Body of pancreas (tissue), 4 donors: ENCODE measurements at regions not wholly inside any gene's neighbourhood (a gene's known extent, or its start where the extent isn't known, plus 50 kb on each side); places are given as distances from the start of the nearest gene placed in this dataset.

Experiments
- POLR2A ChIP-seq, 3 donors: fragments of 450-650 bp; IDR thresholded peaks; one replicate each; pipeline ENCODE4 v1.6.1; 2016; ENCODE audit warnings: antibody characterized with exemption in 3 of 3, mild to moderate bottlenecking in 2 of 3
- TF ChIP-seq, protein P1 (sequence below), 7 experiments: fragments of 450-650 bp in 4 of 7; fragments of 200-600 bp in 3 of 7; sonication (generic) in 3 of 7; IDR thresholded peaks; one replicate each; pipeline ENCODE4 v1.5.1; 2016 to 2019; ENCODE audit warnings: antibody characterized with exemption in 7 of 7

DNA sequence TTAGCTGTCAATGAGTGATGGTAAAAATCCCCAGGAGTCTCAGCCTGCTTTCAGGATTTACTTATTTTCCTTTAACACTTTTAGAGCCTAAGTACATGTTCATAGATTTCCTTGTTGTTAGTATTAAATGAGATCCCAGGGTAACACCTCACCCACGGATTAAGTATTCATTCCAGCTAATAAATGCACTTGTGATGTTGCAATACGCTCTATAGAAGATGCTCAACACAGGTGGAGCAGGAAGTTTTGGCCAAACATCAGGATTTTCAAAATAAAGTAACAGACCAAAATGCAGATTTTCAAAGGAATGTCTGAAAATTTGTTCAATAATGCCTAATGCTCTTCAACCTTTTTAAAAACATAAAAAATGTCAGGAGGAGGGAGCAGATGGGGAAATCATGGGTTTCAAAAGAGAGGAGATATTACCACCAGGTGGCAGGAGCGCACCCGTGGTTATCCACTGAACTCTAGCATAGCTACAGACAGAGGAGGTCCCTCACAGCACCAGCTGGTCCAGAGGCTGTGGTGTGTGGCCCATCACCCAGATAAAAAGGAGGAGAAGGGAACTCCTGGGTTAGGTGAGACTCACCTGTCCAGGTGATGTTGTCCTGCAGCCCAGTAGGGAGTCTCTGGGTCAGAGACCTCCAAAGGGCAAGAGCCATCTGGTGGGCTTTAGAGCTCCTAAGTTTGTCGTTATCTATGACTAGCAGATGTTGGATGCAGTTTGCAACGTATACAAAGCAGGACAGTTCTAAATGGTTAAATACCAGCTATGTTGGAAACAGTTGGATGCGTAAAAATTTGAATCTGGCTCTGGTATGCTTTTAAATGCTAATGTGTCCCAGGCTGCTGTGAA is 1158.4 kb upstream of the TMEM132C start:
- TF ChIP-seq, protein P1, sequence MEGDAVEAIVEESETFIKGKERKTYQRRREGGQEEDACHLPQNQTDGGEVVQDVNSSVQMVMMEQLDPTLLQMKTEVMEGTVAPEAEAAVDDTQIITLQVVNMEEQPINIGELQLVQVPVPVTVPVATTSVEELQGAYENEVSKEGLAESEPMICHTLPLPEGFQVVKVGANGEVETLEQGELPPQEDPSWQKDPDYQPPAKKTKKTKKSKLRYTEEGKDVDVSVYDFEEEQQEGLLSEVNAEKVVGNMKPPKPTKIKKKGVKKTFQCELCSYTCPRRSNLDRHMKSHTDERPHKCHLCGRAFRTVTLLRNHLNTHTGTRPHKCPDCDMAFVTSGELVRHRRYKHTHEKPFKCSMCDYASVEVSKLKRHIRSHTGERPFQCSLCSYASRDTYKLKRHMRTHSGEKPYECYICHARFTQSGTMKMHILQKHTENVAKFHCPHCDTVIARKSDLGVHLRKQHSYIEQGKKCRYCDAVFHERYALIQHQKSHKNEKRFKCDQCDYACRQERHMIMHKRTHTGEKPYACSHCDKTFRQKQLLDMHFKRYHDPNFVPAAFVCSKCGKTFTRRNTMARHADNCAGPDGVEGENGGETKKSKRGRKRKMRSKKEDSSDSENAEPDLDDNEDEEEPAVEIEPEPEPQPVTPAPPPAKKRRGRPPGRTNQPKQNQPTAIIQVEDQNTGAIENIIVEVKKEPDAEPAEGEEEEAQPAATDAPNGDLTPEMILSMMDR (IDR thresholded peaks at IDR 0.05) = peak; percentile 46 to 61 (median 58)
- no peak for TF ChIP-seq POLR2A (IDR thresholded peaks at IDR 0.05)
